ENCODE measurements at regions not wholly inside any gene's neighbourhood (a gene's known extent, or its start where the extent isn't known, plus 50 kb on each side); places are given as distances from the start of the nearest gene placed in this dataset.

DNA sequence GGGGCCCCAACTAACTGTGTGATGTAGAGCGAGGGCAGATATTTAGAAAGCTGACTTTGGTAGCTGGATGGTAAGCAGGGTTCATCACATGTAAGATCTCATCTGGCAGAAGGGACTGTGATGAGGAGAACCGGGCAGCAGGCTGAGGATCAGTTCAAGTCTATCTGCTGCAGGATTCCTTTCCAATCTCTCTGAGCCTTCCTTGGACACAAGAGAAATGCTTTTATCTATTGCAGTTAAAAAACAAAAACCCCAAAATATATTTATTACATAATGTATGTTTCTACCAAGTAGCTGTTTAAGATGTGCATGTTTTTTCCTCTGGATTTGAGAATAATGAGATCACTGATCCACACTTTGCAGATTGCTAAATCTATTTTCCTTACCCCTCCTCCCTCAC, 411.5 kb downstream of the RAP2B start:
- no peaks in the 10 kb centered on the region for H3K36me3 ChIP-seq (ENCODE audit: control insufficient read depth in 2 of 2, insufficient read depth in 1 of 2, low read length in 2 of 2)
- H3K9me3 ChIP-seq (ENCODE audit: control insufficient read depth, insufficient read depth, low read depth, low read length), result no peaks in the 10 kb centered on the region
- TF ChIP-seq ZNF157 (tag by site-specific recombination; IDR thresholded peaks at IDR 0.05) (no peak), ZNF16 (tag by site-specific recombination; IDR thresholded peaks at IDR 0.05; ENCODE audit: low read depth) (no peak), ZNF473 (tag by site-specific recombination; IDR thresholded peaks at IDR 0.05) (no peak), ZNF658 (tag by site-specific recombination; IDR thresholded peaks at IDR 0.05) (no peak), ZNF664 (tag by site-specific recombination; IDR thresholded peaks at IDR 0.05) (no peak), ZNF24 (tag by site-specific recombination; IDR thresholded peaks at IDR 0.05) (no peak), SETDB1 (IDR thresholded peaks at IDR 0.05; ENCODE audit: insufficient read length, low read length) (no peak), ZNF112 (tag by site-specific recombination; IDR thresholded peaks at IDR 0.05) (no peak), ZNF169 (tag by site-specific recombination; IDR thresholded peaks at IDR 0.05) (no peak), ZNF133 (tag by site-specific recombination; IDR thresholded peaks at IDR 0.05) (no peak)
- TF ChIP-seq, protein P1, sequence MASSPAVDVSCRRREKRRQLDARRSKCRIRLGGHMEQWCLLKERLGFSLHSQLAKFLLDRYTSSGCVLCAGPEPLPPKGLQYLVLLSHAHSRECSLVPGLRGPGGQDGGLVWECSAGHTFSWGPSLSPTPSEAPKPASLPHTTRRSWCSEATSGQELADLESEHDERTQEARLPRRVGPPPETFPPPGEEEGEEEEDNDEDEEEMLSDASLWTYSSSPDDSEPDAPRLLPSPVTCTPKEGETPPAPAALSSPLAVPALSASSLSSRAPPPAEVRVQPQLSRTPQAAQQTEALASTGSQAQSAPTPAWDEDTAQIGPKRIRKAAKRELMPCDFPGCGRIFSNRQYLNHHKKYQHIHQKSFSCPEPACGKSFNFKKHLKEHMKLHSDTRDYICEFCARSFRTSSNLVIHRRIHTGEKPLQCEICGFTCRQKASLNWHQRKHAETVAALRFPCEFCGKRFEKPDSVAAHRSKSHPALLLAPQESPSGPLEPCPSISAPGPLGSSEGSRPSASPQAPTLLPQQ (tag by site-specific recombination; IDR thresholded peaks at IDR 0.05), result no peak
- no peaks in the 10 kb centered on the region for H3K4me1 ChIP-seq (ENCODE audit: control insufficient read depth, insufficient read depth, low read length)
- ChIA-PET CTCF (no interaction called here), POLR2A (no interaction called here)
- no peak overlapping the region for H3K27ac ChIP-seq (ENCODE audit: extremely low read depth, low read depth, low read length)
- H3K4me3 ChIP-seq (ENCODE audit: low read depth, low read length), result no peak overlapping the region

DNA sequence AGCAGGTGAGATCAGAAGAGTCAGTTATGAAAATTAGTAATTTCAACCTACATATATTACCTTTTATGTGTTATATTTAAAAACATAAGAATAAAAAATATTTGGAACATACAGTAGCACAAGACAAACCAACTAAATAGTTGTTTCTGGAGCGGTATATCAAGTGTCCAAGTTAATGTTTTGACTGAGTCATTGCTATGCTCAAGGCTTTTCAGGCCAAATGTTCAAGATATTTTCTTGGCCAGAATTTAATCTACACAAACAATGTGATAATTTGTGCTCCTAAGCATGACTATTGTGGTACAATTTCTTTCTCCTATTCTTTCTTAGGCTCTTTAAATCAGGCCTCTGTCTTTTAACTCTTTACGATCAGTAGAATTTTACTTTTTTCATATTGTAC, 412.4 kb downstream of the RAP2B start:
- no peaks in the 10 kb centered on the region for H3K36me3 ChIP-seq (ENCODE audit: control insufficient read depth in 2 of 2, insufficient read depth in 1 of 2, low read length in 2 of 2)
- CTCF ChIA-PET, result no interaction called here
- H3K4me3 ChIP-seq (ENCODE audit: low read depth, low read length), result no peak overlapping the region

DNA sequence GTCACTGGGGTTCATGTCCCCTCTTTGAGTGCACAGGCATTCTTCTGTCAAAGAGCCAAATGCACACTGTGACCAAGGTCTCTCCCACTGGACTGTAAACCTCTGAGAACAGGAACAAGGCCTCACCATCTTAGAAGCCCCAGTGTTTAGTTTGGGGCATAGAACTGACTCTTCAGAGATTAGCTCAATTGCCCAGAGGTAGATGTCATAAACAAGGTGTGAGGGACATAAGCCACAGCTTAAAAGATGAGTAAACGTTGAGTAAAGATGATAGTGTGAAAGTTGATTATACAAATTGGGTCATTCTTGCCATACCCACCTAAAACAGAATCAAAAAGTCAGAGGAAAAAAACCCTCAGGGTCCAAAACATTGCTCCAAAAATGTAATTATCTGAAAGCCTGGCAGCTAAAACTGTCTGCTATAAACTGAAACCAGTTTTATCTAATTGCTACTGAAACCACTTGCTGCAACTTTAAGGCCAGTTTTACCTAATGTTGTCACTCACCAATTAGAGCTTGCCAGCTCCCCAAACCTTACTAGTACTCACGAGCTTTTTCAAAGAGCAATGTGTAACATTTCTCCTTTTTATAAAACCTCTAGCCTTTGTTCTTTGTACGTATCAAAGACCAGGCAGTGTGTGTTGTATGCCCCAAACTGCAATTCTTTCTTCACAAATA, 415.2 kb downstream of the RAP2B start:
- Histone ChIP-seq H3K36me3 (ENCODE audit: control insufficient read depth in 2 of 2, insufficient read depth in 1 of 2, low read length in 2 of 2) (no peaks in the 10 kb centered on the region), H3K9me3 (ENCODE audit: control insufficient read depth, insufficient read depth, low read depth, low read length) (no peaks in the 10 kb centered on the region), H3K4me1 (ENCODE audit: control insufficient read depth, insufficient read depth, low read length) (no peaks in the 10 kb centered on the region), H3K27ac (ENCODE audit: extremely low read depth, low read depth, low read length) (no peak overlapping the region), H3K4me3 (ENCODE audit: low read depth, low read length) (no peak overlapping the region)
- ChIA-PET CTCF (no interaction called here), POLR2A (no interaction called here)
- TF ChIP-seq ZNF335 (tag by site-specific recombination; conservative IDR thresholded peaks at IDR 0.05) (no peak), GLI4 (tag by site-specific recombination; IDR thresholded peaks at IDR 0.05) (no peak), SCRT2 (tag by site-specific recombination; IDR thresholded peaks at IDR 0.05) (no peak), ZNF433 (tag by site-specific recombination; IDR thresholded peaks at IDR 0.05; ENCODE audit: low read depth) (no peak), ZNF530 (tag by site-specific recombination; IDR thresholded peaks at IDR 0.05; ENCODE audit: low read depth) (no peak), ZNF174 (tag by site-specific recombination; IDR thresholded peaks at IDR 0.05) (no peak), ZNF558 (tag by site-specific recombination; IDR thresholded peaks at IDR 0.05) (no peak), ZBTB1 (tag by site-specific recombination; IDR thresholded peaks at IDR 0.05) (no peak), OVOL3 (tag by site-specific recombination; IDR thresholded peaks at IDR 0.05) (no peak), WT1 (tag by site-specific recombination; IDR thresholded peaks at IDR 0.05) (no peak), ZNF549 (tag by site-specific recombination; IDR thresholded peaks at IDR 0.05) (no peak), ZNF514 (tag by site-specific recombination; IDR thresholded peaks at IDR 0.05) (no peak), ZNF571 (tag by site-specific recombination; IDR thresholded peaks at IDR 0.05) (no peak), ZNF112 (tag by site-specific recombination; IDR thresholded peaks at IDR 0.05) (no peak), ZNF785 (tag by site-specific recombination; IDR thresholded peaks at IDR 0.05) (no peak), FEZF1 (tag by site-specific recombination; IDR thresholded peaks at IDR 0.05) (no peak), ZNF211 (tag by site-specific recombination; IDR thresholded peaks at IDR 0.05; ENCODE audit: low read depth) (no peak)
- TF ChIP-seq, protein P2, sequence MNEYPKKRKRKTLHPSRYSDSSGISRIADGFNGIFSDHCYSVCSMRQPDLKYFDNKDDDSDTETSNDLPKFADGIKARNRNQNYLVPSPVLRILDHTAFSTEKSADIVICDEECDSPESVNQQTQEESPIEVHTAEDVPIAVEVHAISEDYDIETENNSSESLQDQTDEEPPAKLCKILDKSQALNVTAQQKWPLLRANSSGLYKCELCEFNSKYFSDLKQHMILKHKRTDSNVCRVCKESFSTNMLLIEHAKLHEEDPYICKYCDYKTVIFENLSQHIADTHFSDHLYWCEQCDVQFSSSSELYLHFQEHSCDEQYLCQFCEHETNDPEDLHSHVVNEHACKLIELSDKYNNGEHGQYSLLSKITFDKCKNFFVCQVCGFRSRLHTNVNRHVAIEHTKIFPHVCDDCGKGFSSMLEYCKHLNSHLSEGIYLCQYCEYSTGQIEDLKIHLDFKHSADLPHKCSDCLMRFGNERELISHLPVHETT (tag by site-specific recombination; IDR thresholded peaks at IDR 0.05), result no peak

More for the DNA sequence above, 412.4 kb downstream of the RAP2B start:
- POLR2A ChIA-PET, result no interaction called here
- Histone ChIP-seq H3K9me3 (ENCODE audit: control insufficient read depth, insufficient read depth, low read depth, low read length) (no peaks in the 10 kb centered on the region), H3K27ac (ENCODE audit: extremely low read depth, low read depth, low read length) (no peak overlapping the region), H3K4me1 (ENCODE audit: control insufficient read depth, insufficient read depth, low read length) (no peaks in the 10 kb centered on the region)
- TF ChIP-seq ZNF560 (tag by site-specific recombination; IDR thresholded peaks at IDR 0.05; ENCODE audit: borderline replicate concordance), result no peak
- TF ChIP-seq, protein P3, sequence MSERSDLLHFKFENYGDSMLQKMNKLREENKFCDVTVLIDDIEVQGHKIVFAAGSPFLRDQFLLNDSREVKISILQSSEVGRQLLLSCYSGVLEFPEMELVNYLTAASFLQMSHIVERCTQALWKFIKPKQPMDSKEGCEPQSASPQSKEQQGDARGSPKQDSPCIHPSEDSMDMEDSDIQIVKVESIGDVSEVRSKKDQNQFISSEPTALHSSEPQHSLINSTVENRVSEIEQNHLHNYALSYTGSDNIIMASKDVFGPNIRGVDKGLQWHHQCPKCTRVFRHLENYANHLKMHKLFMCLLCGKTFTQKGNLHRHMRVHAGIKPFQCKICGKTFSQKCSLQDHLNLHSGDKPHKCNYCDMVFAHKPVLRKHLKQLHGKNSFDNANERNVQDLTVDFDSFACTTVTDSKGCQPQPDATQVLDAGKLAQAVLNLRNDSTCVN (tag by site-specific recombination; optimal IDR thresholded peaks at IDR 0.05), result no peak

Measured in HEK293 (cell line).